Gastrocnemius medialis (tissue), 4 donors: ENCODE measurements at regions not wholly inside any gene's neighbourhood (a gene's known extent, or its start where the extent isn't known, plus 50 kb on each side); places are given as distances from the start of the nearest gene placed in this dataset.

ENCODE experiments used
- CTCF ChIP-seq, 5 experiments: fragments of 450-650 bp in 3 of 5; fragments of 200-600 bp in 2 of 5; sonication (generic) in 2 of 5; IDR thresholded peaks in 4 of 5; conservative IDR thresholded peaks in 1 of 5; 1 replicate in 4 of 5; 2 replicates in 1 of 5; pipeline ENCODE4 v1.5.1; 2016 to 2019; ENCODE audit warnings: antibody characterized with exemption in 5 of 5, mild to moderate bottlenecking in 3 of 5, moderate library complexity in 3 of 5
- POLR2A ChIP-seq, 2 donors: fragments of 450-650 bp; IDR thresholded peaks; one replicate each; pipeline ENCODE4 v1.6.1; 2017; ENCODE audit warnings: antibody characterized with exemption in 2 of 2, mild to moderate bottlenecking in 2 of 2, moderate library complexity in 2 of 2

- TF ChIP-seq POLR2A (IDR thresholded peaks at IDR 0.05) (no peak), CTCF (IDR thresholded peaks at IDR 0.05 in 4 of 5, conservative IDR thresholded peaks at IDR 0.05 in 1 of 5) (no peak)
Measured at GRCh38 chr17:12590417-12590816, 75.3 kb upstream of the MYOCD start.
